RPMI8226 (cell line): ENCODE measurements at regions not wholly inside any gene's neighbourhood (a gene's known extent, or its start where the extent isn't known, plus 50 kb on each side); places are given as distances from the start of the nearest gene placed in this dataset.
"Not testable (repeated sequence)": the region's sequence is repeated elsewhere in the genome, so short reads cannot be mapped to it uniquely, and the experiment has no call there.

Source experiments
- DNase-seq: peaks from one replicate; pipeline ENCODE4 v3.0.0-alpha.2; 2015

DNA sequence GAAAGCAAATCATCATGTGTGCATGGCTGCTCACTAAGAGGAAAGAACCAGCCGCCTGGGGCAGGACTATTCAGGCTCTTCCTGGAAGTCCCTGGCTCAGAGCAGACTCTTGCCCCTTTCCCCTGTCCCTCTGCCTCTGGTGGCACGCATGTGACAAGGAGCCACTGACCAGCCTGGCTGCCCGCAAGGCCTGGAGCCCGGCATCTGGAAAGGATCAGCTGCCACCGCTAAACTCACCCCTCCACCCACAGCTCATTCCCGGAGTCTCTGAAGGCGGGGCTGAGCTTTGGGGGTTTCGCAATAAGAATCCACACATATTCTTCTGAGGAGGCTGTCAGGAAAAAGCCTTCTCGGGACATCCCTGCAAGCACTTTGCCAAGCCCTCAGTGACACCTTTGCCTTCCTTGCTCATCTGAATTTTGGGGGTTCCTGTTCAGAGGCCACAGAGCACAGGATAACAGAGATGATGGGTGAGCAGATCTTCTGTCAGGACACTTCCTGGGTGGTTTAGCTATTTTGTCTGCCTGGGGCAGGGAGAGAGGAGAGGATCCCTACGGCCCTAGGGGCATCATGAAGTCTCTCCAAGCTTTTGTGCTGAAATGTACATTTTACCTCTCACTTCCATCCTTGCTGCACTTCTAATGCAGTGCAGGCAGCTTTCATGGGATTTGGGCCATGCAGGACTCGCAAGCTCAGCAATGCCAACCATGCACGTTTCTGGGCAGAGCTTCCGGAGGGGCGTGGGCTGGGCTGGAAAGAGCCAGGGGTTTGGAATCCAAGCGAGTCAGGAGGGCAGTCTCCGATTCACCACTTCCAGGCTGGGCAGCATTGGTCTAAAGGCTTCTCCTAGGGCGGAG lies 124.8 kb upstream of the MAP1LC3B2 start:
- DNase-seq, result no peak

DNA sequence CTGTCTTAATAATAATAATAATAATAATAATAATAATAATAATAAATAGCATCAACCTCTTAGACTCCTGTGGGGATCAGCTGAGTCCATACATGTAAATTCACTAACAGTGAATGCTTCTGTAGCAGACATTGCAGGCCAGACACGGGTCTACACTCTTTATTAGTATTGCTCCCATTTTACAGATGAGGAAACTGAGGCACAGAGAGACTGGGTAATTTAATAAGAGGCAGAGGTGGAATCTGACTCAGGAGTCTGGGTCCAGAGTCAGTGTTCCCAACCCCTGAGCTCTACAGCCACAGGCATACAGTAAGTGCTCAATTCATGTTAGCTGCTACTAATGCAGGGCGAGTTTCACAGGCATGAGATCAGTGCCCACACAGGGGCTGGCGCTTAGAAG lies 123.2 kb upstream of the MAP1LC3B2 start:
- DNase-seq, result no peak

DNA sequence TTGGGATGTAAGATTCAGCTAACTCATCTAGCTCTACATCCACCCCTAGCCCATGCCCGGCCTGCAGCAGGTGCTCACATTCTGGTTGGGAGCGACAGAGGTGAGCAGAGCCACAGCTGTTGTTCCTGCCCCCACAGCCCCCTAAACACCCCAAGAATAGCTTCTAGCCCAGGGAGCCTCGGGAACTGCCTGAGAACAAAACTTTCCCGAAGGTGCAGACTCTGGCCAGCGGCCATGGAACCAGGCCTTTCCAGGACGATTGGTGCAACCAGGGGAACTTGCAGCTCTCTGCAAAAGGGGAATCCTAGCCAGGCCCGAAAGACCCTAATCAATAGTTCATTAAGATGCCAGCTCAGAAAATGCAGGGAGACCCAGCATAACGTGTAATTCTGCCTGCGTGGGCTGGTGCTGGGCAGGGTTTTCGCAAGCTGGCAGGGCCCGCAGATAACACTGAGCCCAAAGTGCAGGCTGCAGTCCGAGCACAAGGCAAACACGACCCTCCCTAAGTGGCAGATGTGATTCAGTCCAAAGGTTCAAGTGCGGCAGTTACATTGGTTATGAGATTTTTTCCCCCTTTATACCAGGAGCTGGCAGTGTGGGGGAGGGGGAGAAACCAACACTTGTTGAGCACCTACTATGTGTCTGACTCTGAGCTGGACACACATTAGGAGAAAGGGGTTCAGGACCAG lies 122.5 kb upstream of the MAP1LC3B2 start:
- no peak for DNase-seq

DNA sequence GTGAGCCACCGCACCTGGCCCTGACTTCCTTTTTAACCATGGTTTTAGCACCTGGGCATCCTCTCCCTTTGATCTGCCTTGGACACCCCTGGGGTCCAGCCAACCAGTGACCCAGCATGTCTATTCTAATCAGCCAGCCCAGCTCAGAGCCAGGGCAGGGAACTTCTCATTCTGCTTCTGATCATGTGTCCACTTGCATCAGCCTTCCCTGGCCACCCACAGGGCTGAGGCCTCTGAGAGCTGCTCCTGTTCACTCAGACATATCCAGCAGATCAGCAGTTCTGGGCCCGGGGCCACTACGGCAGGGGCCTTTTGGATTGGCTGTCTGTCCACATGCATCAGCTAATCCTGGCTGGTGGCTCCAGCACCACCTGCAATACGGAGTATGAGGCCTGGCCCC lies 117.9 kb upstream of the MAP1LC3B2 start:
- DNase-seq, result no peak

DNA sequence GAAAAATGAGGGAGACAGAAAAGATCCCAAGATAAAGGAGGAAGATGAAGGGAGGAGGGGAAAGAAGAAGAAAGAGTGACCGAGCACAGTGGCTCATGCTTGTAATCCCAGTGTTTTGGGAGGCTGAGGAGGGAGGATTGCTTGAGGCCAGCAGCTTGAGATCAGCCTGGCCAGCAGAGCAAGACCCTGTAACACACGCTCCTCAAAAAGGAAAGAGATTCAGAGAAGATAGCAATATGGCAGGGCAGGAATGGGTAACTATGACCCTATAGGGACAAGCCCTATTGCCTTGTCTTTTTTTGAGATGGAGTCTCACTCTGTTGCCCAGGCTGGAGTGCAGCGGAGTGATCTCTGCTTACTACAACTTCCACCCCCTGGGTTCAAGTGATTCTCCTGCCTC lies 116.9 kb upstream of the MAP1LC3B2 start:
- no peak for DNase-seq

DNA sequence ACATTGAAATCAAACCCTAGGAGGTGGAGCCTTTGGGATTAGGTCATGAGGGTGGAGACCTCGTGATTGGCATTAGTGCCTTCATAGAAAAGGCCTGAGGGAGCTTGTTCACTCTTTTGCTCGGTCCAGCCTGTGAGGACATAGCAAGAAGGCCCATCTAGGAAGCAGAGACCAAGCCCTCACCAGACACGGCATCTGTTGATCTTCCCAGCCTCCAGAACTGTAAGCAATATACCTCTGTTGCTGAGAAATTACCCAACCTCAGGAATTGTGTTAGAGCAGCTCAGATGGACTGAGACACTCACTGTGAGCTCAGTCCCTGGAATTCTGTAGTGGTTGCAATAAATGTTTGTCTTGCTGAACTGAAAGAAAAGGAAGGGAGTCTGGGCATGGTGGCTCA lies 116.2 kb upstream of the MAP1LC3B2 start:
- no peak for DNase-seq

DNA sequence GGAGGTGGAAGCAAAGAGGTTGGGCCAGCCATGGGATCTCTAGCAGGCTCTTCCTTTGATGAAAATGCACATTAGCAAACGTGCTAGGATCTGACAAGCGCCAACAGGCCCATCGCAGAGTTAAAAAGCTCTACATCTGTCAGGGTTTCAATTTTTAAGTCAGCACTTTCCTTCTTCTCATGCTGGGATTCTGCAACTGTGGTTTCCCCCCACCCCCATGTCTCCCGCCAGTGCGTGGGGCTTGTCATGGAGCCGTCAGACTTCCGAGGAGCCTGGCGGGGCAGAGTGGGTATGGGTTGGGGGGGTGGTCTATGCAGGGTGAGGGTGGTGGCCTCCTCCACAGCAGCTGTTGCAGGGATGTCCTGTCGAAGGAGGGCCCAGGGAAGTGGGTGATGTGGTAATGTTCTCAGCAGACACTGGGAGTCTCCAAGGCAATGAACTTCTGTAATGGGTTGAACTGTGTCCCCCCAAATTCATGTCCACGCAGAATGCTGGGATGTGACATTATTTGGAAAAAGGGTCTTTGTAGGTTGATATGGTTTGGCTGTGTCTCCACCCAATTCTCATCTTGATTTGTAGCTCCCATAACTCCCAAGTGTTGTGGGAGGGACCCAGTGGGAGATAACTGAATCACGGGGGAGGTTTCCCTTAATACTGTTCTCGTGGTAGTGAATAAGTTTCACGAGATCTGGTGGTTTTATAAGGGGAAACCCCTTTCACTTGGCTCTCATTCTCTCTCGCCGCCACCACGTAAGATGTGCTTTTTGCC lies 115.2 kb upstream of the MAP1LC3B2 start:
- peak; percentile 49 for DNase-seq

DNA sequence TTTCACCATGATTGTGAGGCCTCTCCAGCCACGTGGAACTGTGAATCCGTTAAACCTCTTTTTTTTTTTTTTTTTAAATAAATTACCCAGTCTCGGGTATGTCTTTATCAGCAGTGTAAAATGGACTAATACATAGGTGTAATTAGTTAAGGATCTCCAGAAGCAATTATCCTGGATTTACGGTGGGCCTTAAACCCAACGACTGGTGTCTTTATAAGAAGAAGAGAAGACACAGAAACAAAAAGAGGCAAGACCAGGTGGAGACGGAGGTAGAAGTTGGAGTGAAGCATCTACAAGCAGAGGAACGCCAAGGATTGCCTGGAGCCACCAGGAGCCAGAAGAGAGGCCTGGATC lies 114.6 kb upstream of the MAP1LC3B2 start:
- DNase-seq, result no peak

DNA sequence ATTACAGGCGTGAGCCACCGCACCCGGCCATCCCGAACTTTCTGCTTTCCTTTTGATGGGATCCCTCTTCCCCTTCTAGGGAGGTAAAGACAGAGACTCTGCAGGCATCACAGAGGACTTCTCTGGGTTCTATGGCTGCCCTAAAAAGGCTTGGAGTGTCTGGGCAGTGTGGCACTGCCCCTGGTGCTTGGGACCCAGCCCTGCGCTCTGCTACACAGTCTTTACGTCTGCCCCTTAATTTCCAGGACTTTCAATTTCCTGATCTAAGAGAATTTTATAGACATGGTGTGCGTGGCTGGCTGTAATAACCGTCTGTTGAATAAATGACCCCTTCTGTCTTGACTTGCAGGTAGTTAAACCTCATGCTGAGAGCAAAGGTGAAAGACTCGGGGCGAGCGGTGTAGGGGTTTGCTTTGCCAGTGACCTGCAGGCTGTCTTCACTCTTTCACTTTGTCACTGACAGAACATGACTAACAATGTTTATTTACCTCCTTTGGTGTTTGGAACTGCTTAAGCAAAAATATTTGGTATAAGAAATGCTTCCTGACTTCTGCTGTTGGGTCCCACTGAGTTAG lies 110.9 kb upstream of the MAP1LC3B2 start:
- no peak for DNase-seq

DNA sequence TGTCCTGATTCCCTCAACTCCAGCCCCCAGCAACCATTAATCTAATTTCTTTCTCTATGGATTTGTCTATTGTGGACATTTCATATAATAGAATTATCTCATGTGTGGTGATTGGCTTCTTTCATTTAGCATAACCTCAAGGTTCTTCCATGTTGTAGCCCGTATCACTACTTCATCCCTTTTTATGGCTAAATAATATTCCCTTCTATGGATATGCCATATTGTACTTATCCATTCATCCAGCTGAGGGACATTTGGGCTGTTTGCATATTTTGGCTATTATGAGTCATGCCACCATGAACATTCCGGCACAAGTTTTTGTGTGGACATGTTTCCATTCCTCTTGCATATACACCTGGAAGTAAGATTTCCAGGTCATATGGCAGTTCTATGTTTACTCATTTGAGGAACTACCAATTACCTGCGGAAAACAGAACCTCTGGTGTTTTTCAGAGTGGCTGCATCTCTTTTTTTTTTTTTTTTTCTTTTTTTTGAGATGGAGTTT lies 108.7 kb upstream of the MAP1LC3B2 start:
- DNase-seq, result no peak

DNA sequence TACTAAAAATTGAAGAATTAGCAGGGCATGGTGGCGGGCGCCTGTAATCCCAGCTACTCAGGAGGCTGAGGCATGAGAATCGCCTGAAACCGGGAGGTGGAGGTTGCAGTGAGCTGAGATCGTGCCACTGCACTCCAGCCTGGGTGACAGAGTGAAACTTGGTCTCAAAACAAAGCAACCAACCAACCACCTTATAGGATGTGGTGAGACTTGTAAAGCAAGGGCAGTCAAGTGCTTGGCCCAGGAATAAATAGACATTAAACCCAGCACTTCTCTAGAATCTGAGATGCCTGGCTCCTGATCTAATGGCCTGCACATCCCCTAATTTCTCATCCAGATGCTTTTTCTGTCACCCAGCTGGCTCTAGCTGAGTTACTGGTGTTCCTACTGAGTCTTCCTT lies 106.2 kb upstream of the MAP1LC3B2 start:
- not testable (repeated sequence) for DNase-seq

DNA sequence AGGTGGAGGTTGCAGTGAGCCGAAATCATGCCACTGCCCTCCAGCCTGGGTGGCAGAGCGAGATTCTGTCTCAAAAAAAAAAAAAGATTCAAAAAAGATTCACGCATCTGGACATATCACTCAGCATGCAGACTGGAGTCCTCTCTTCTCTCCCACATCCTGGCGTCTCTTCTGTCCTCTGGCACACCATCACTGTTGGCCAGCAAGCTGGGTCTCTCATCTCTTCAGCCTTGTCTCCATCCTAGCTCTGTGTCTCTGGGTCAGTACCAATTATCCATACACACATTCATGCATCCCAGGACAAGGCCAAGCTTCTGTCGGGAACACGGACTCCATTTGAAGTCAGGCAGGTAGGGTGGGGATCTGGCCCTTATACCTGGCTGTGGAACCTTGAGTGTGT lies 105.5 kb upstream of the MAP1LC3B2 start:
- DNase-seq, result no peak

DNA sequence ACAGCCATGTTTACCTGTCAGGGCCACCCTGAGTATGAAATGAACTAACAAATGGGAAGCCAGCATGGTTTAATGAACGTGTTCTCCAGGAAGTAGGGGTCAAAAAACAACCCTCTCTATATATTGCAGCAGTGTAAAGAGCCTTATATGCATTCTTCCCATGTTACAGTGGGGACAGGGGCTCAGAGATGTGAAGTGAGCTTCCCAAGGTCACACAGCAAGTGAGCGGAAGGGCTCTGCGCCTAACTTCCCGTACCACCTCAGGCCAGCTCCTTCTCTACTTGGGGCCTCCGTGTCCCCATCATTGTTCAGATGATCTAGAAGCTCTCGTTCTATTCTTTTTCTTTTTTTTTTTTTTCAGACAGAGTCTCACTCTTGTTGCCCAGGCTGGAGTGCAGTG lies 105.1 kb upstream of the MAP1LC3B2 start:
- no peak for DNase-seq

DNA sequence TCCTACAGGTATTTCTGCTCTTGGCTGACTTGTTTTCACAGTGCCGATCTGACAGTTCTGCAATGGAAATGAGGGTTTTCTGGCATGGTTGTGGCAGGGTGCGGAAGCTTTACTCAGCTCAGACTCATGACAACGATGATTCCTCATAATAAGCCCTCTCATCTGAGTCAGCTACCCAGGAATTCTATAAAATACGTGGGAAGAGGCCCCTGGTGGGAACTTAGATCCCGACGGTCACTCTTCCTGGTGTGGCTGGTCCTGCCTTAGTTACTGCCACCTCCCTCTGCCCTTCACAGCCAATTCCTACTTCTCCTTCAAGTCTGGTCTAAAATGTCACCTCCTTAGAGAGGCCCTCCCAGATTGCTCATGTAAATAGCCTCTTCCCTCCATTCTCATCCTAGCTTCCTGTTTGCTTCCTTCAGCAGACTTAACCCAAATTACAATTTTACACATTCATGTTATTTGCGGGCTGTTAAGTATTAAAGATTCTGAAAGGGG lies 104.2 kb upstream of the MAP1LC3B2 start:
- DNase-seq, result no peak

DNA sequence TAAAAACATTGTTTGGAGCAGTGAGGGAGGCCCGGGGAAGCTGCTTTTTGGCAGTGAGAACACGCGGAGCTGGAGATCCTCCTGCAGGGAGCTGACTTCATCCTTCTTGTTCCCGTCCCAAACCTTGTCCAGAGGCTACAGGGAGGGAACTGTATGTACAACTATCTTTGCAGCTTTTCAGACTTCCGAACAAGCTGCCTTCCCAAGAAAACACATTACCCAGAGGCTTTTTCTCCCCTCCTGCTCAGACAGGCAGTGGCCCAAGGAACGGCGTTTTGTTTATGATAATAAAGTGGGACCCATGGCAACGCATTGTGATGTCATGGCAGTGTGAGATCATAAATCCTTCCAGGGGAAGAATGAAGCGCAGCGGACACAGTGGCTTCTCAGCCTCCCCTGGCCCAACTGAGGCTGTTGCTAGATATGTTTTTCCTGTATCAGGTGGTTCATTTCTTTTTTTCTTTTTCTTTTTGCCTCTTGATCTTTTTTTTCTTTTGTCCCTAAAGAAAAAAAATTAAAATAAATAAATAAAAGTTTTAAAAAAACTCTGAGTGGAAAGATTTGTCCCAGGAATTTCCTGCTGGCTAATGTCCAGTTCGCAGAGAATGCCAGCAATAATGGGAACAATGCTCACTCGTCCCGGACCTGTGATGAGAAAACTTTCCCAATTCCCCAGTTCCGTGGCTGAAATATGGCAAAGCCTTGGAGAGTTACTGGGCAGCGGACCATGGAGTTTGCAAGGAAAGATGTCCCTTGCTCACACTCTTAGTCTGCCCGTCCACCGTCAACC lies 103.4 kb upstream of the MAP1LC3B2 start:
- DNase-seq, result no peak

DNA sequence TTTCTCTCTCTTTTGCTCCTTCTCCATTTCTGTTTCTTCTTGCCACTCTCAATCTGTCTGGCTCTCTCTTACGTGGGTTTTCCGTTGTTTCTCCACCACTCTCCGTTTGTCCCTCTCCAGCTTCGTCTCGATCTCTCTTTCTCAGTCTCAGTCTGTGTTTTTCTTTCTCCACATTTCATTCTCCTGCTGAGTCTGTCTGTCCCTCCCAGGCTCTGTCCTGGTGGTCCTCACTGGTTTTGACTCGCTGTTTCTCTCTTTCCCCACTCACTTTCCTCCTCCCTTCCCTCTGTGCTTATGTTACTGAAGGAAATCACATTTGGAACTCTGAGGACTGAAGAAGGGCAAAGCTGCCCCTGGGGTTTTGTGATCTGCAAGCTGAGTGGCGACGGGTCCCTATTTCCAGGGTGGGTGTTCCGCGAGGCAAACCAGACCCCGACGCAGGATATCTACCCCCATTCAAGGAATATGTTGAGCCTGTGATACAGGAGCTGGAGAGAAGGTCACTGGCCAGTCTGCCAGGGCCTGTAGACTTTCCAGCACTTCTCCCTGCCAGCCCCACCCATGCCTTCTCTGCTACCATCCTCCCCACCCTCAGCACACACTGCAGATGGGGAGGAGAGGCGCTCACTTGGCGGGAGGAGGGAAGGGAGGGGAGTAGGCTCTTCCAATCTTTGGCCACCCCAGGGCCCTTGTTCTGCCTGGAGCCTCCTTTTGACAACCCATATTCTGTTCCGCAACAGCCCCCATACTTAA lies 102.7 kb upstream of the MAP1LC3B2 start:
- DNase-seq, result no peak

DNA sequence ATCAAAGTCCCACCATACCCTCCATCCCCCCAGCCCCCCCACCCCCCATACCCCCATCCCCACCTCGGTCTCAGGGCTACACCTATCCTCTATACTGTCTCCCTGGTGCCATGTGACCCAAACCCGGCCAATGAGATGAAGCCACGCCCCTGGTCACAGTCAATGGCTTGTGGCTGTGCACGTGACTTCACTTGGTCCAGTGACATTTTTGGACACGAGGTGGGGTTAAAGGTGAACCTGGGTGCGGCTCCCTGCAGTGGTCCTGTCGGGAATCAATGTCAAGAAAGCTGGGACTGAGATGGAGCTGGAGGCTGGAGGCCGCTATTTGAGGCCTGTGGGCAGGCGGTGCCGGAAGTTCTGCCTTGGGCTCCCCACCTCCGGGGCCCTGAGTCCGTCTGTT lies 100.7 kb upstream of the MAP1LC3B2 start:
- no peak for DNase-seq

DNA sequence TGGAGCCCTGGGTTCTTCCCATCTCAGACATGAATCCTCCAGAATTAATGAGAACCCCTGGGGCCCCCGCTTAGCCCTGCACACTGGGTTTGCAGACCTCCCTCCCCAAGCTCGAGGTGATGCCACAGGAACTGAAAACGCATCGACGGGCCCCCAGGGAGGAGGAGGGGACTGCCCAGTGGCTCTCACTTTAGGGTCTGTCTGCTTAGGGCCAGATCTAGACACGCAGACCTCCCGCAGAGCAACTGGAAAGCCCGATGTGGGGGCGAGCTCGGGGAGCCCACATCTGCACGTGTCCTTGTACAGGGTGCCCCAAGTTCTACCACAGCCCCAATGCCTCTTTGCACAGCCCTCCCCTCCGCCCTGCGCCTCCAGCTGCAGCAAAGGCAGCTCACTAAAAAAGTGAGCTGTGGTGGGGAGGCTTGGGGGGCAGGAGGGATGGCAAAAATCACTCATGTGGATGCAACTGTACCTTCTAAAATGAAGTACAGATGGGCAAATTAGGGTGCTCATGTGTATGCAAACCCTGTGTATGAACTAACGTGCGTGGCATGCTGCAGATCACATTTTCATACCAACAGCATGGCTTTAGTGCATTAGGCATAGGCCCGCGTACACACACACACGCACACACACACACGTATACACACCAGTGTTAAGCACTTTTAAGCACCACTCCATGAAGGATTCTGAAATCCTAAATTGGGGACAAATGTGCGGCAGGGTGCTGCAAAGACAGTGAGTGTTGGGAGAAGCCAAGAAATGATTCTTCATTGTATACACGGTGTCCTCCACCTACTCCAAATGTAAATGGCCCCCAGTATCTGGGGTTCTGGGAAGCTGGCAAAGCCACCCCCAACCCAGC lies 99.9 kb upstream of the MAP1LC3B2 start:
- DNase-seq, result no peak

DNA sequence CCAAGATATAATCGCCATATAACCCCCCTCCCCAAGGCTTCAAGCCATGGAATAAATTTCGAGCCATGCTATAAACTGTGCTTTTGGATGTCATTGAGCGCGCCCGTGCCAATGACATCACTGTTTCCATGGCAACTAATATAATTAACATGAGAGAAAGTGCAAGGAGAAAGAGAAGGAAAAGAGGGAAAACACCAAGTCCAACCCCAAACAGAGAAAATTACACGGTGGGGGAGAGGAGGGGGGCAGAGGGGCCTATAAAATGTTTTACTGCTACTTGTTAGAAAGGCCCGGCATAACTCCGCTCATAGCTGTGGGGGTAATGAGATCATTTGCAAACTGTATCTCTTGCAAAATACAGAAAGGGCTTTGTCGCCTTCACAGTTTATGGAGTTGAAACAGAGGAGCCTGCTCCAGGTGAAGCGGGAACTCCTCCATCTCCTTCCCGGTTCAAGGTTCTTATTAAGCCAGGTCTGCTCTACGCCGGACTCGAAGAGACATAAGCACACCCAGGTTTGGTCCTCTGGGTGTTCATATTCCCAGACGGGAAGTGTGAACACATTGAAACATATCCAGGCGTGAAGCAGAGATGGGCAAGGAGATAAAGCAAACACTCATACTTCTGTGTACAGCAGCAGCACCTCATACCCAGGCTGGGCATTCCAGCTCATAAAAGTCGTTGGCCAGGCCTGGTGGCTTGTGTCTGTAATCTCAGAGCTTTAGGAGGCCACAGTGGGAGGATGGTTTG lies 99.1 kb upstream of the MAP1LC3B2 start:
- no peak for DNase-seq

DNA sequence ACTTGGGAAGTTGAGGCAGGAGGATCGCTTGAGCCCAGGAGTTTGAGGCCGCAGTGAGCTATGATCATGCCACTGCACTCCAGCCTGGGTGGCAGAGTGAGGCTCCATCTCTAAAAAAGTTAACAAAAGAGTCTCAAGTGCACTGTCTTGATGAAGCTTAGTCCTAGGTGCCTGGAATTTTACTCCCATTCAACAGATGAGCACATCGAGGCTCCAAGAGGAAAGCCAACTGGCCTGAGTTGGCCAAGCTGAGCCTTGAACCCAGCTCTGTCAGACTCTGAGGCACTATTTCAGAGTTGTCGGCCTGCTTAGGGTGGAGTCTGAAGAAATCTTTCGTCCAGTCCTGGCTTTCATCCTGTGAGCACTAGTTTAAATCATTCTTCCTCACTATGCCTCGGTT lies 98.1 kb upstream of the MAP1LC3B2 start:
- DNase-seq, result no peak
